PC-3 (cell line): ENCODE measurements at regions not wholly inside any gene's neighbourhood (a gene's known extent, or its start where the extent isn't known, plus 50 kb on each side); places are given as distances from the start of the nearest gene placed in this dataset.

ENCODE experiments used
- ATAC-seq: fragments of 200-7000 bp; cut with Tn5 transposase; 2 replicates; pipeline ENCODE4 v1.9.1; 2020; ENCODE audit warnings: mild to moderate bottlenecking, moderate library complexity
- BruUV-seq: library from RNA; stranded (reverse); fragments of 400-500 nt; replicated peaks from 2 replicates; lab custom pipeline; 2021; lab: Mats Ljungman, UMichigan
- CTCF ChIA-PET: fragments of 300-600 bp; sonication (Branson Sonifier 250); formaldehyde crosslinking; loops from one replicate; lab custom pipeline; 2022; ENCODE audit warnings: antibody characterized with exemption; lab: Charles Lee
- POLR2A ChIA-PET: fragments of 300-600 bp; sonication (Branson Sonifier 250); formaldehyde crosslinking; loops from one replicate; lab custom pipeline; 2022; ENCODE audit warnings: antibody characterized with exemption; ENCODE audit not compliant: unreplicated experiment; lab: Charles Lee
- DNase-seq: peaks from one replicate; pipeline ENCODE4 v3.0.0-alpha.2; 2015
- H2AFZ ChIP-seq: fragments of 300-600 bp; sonication (generic); 2 replicates; pipeline ENCODE4 v1.6.0; 2016; ENCODE audit warnings: antibody characterized with exemption, low read length
- H3F3A ChIP-seq: fragments of 300-600 bp; sonication (generic); one replicate; pipeline ENCODE4 v1.6.0; 2017; ENCODE audit warnings: antibody characterized with exemption, low read length, control low read depth, mild to moderate bottlenecking; ENCODE audit not compliant: unreplicated experiment
- H3K27ac ChIP-seq: fragments of 300-600 bp; sonication (generic); 2 replicates; pipeline ENCODE4 v1.5.1; 2016; ENCODE audit warnings: mild to moderate bottlenecking, low read length
- H3K27me3 ChIP-seq: fragments of 300-600 bp; sonication (generic); 2 replicates; pipeline ENCODE4 v1.6.1; 2016; ENCODE audit warnings: low read length, mixed read lengths
- H3K36me3 ChIP-seq: fragments of 300-600 bp; sonication (generic); 2 replicates; pipeline ENCODE4 v1.6.1; 2016; ENCODE audit warnings: low read depth, mixed run types, low read length, mixed read lengths
- H3K4me1 ChIP-seq: fragments of 300-600 bp; sonication (generic); 2 replicates; pipeline ENCODE4 v1.5.1; 2016; ENCODE audit warnings: low read length; ENCODE audit not compliant: insufficient read depth
- H3K4me2 ChIP-seq: fragments of 300-600 bp; sonication (generic); 2 replicates; pipeline ENCODE4 v1.6.0; 2016; ENCODE audit warnings: low read length
- H3K4me3 ChIP-seq: fragments of 300-600 bp; sonication (generic); 2 replicates; pipeline ENCODE4 v1.5.1; 2016; ENCODE audit warnings: mild to moderate bottlenecking, low read length, mixed read lengths
- H3K79me2 ChIP-seq: fragments of 300-600 bp; sonication (generic); 2 replicates; pipeline ENCODE4 v1.6.1; 2017; ENCODE audit warnings: low read length, mixed read lengths
- H3K9ac ChIP-seq: fragments of 300-600 bp; sonication (generic); 2 replicates; pipeline ENCODE4 v1.6.0; 2016; ENCODE audit warnings: mild to moderate bottlenecking, low read length
- H3K9me2 ChIP-seq: fragments of 300-600 bp; sonication (generic); replicated peaks from 2 replicates; pipeline ENCODE4 v1.6.1; 2016; ENCODE audit warnings: mixed run types, low read length, mixed read lengths
- H3K9me3 ChIP-seq: fragments of 300-600 bp; sonication (generic); 2 replicates; pipeline ENCODE4 v1.6.1; 2016; ENCODE audit warnings: low read length, mixed read lengths
- H4K20me1 ChIP-seq: fragments of 300-600 bp; sonication (generic); 2 replicates; pipeline ENCODE4 v1.6.1; 2016; ENCODE audit warnings: low read length, mixed read lengths
- EZH2 ChIP-seq: fragments of 300-600 bp; sonication (generic); IDR thresholded peaks from one replicate; pipeline ENCODE4 v1.6.1; 2017; ENCODE audit warnings: antibody characterized with exemption, mild to moderate bottlenecking, low read length; ENCODE audit not compliant: unreplicated experiment
- EZH2phosphoT487 ChIP-seq: fragments of 300-600 bp; sonication (generic); IDR thresholded peaks from 2 replicates; pipeline ENCODE4 v1.6.1; 2018; ENCODE audit warnings: mild to moderate bottlenecking, antibody characterized with exemption, low read length, borderline replicate concordance
- intact Hi-C: fragments of 100-400 bp; cut with micrococcal nuclease; formaldehyde crosslinking; loops from 2 replicates; pipeline ENCODE4 v1.9.0; 2023
- TF ChIP-seq, protein P1 (sequence below): fragments of 300-600 bp; sonication (generic); conservative IDR thresholded peaks from 2 replicates; pipeline ENCODE4 v1.5.1; 2017; ENCODE audit warnings: antibody characterized with exemption, low read depth, mild to moderate bottlenecking, low read length

DNA sequence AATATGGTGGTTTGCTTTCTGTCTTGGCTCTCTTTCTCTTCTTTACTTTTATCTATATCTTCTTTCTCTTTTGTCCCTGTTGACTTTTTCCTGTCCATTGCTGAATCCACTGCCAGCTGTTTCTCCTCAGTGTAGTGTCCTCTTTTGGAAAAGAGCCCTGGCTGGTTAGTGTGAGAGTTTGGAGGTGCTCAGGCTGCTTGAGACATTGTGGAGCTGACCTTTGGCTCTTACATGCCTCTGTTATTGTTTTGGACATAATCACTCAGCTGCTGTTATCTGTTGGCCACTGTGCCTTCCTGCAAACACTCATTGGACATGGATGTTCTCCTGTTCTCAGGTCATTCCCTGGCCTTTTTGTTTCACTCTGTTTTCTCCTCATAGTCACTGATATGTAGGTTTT is 295.4 kb upstream of the RIOK2 start:
- H3K9me2 ChIP-seq: no peaks in the 10 kb centered on the region
- no TSS peak for BruUV-seq
- no peak overlapping the region for H3K4me2 ChIP-seq
- TF ChIP-seq EZH2 (no peak), EZH2phosphoT487 (no peak)
- TF ChIP-seq, protein P1, sequence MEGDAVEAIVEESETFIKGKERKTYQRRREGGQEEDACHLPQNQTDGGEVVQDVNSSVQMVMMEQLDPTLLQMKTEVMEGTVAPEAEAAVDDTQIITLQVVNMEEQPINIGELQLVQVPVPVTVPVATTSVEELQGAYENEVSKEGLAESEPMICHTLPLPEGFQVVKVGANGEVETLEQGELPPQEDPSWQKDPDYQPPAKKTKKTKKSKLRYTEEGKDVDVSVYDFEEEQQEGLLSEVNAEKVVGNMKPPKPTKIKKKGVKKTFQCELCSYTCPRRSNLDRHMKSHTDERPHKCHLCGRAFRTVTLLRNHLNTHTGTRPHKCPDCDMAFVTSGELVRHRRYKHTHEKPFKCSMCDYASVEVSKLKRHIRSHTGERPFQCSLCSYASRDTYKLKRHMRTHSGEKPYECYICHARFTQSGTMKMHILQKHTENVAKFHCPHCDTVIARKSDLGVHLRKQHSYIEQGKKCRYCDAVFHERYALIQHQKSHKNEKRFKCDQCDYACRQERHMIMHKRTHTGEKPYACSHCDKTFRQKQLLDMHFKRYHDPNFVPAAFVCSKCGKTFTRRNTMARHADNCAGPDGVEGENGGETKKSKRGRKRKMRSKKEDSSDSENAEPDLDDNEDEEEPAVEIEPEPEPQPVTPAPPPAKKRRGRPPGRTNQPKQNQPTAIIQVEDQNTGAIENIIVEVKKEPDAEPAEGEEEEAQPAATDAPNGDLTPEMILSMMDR: no peak
- H3K9me3 ChIP-seq: no peaks in the 10 kb centered on the region
- ATAC-seq (no peak), DNase-seq (no peak)
- H3K9ac ChIP-seq: no peak overlapping the region
- no peak overlapping the region for H3K4me3 ChIP-seq
- no peaks in the 10 kb centered on the region for H3K79me2 ChIP-seq
- H3K4me1 ChIP-seq: no peaks in the 10 kb centered on the region
- no peaks in the 10 kb centered on the region for H3K27me3 ChIP-seq
- ChIA-PET POLR2A (no interaction called here), CTCF (no interaction called here)
- no peaks in the 10 kb centered on the region for H4K20me1 ChIP-seq
- intact Hi-C loops: no loop called here
- no peaks in the 10 kb centered on the region for H3F3A ChIP-seq
- no peak overlapping the region for H2AFZ ChIP-seq
- no peak overlapping the region for H3K27ac ChIP-seq
- H3K36me3 ChIP-seq: no peaks in the 10 kb centered on the region

DNA sequence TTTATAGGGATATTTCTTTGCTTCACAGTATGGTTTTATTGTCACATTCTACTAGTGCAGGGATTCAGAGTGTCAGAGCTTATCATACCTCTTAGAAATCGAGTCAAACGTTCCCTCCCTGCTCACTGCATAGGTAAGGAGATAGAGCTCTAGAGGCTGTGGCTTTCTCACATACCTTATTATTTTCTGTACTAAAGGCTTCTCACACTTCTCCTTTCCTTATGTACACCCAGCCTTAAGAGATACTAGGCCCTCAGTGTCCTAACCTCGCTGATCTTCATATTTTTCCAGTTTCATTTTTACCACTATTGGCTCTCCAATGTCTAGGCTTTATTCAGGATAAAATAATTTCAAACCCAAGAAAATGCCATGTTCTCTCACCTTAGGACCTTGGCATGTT is 297.3 kb upstream of the RIOK2 start:
- no peaks in the 10 kb centered on the region for H3K9me2 ChIP-seq
- H3K27me3 ChIP-seq: 0 out of 2 replicates have a peak, but pooled peaks cover 3% of the 10 kb centered on the region
- ChIA-PET POLR2A (no interaction called here), CTCF (no interaction called here)
- H3K27ac ChIP-seq: no peak overlapping the region
- H3K4me3 ChIP-seq: no peak overlapping the region
- no peaks in the 10 kb centered on the region for H3K9me3 ChIP-seq
- TF ChIP-seq, protein P1: no peak
- no peak for TF ChIP-seq EZH2
- no peak for TF ChIP-seq EZH2phosphoT487
- DNase-seq (no peak), ATAC-seq (no peak)
- H4K20me1 ChIP-seq: no peaks in the 10 kb centered on the region
- BruUV-seq: no TSS peak
- no peaks in the 10 kb centered on the region for H3K36me3 ChIP-seq
- H3K4me2 ChIP-seq: no peak overlapping the region
- H3F3A ChIP-seq: no peaks in the 10 kb centered on the region
- H3K79me2 ChIP-seq: no peaks in the 10 kb centered on the region
- no peak overlapping the region for H3K9ac ChIP-seq
- no peak overlapping the region for H2AFZ ChIP-seq
- no peaks in the 10 kb centered on the region for H3K4me1 ChIP-seq
- intact Hi-C loops: no loop called here

DNA sequence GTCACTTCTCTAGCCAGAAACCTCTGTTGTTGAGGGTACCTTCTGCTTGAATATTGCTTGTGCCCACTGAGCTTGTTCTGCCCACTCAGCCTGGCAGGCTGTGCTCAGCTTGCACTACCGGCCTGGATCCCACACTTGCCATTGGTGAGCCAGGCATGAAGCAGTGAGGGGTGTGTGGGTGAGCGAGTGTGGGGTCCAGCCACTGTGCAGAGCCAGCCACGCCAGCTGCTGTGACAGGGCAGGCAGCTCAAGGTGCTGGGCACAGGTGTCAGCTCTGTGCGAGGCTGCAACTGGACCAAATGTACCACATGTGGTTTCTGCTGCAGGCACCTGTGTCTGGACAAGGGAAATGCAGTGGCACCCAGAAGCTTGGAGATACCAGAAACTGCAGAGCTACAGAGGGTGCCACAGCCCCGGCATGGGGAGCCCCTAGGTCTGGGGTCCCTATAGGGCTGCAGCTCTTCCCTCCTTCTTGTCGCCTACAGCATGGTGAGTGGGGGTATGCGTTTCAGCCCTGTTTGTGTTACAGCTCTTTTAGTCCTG is 305.1 kb upstream of the RIOK2 start:
- no peaks in the 10 kb centered on the region for H3F3A ChIP-seq
- POLR2A ChIA-PET: no interaction called here
- no peak overlapping the region for H2AFZ ChIP-seq
- H3K9me3 ChIP-seq: no peaks in the 10 kb centered on the region
- no peaks in the 10 kb centered on the region for H4K20me1 ChIP-seq
- CTCF ChIA-PET: no interaction called here
- H3K27me3 ChIP-seq: 0 out of 2 replicates have a peak, but pooled peaks cover 3% of the 10 kb centered on the region
- H3K4me2 ChIP-seq: no peak overlapping the region
- H3K79me2 ChIP-seq: no peaks in the 10 kb centered on the region
- no peak overlapping the region for H3K9ac ChIP-seq
- intact Hi-C loops: no loop called here
- TF ChIP-seq, protein P1: no peak
- TF ChIP-seq EZH2phosphoT487: no peak
- no peak for TF ChIP-seq EZH2
- no peak overlapping the region for H3K4me3 ChIP-seq
- no TSS peak for BruUV-seq
- H3K9me2 ChIP-seq: no peaks in the 10 kb centered on the region
- no peak for DNase-seq
- H3K4me1 ChIP-seq: no peaks in the 10 kb centered on the region
- no peak for ATAC-seq
- no peaks in the 10 kb centered on the region for H3K36me3 ChIP-seq
- no peak overlapping the region for H3K27ac ChIP-seq
